H1 (cell line): ENCODE measurements at regions not wholly inside any gene's neighbourhood (a gene's known extent, or its start where the extent isn't known, plus 50 kb on each side); places are given as distances from the start of the nearest gene placed in this dataset.

Experiments used
- CTCF ChIA-PET: fragments of 300-600 bp; sonication (Branson Sonifier 250); formaldehyde crosslinking; loops from one replicate; lab custom pipeline; 2021; ENCODE audit not compliant: partially characterized antibody; lab: Charles Lee
- POLR2A ChIA-PET: fragments of 300-600 bp; sonication (Branson Sonifier 250); formaldehyde crosslinking; loops from one replicate; lab custom pipeline; 2021; ENCODE audit warnings: inconsistent platforms; ENCODE audit not compliant: partially characterized antibody; lab: Charles Lee
- DNase-seq, 2 experiments: peaks; one replicate each; pipeline versions ENCODE4 v3.0.0 to v3.0.0-alpha.2; 2010 to 2022; ENCODE audit warnings: low spot score in 2 of 2, low read depth in 1 of 2, mixed read lengths in 1 of 2
- FAIRE-seq: peaks from 2 replicates; lab custom pipeline; 2011; peaks lifted over from hg19 to GRCh38; lab: Jason Lieb, UNC
- H2AFZ ChIP-seq: 2 replicates; pipeline ENCODE4 v1.8.1; 2012; ENCODE audit warnings: low read length, inconsistent platforms
- H2AK5ac ChIP-seq: 2 replicates; pipeline ENCODE4 v1.6.1; 2013; ENCODE audit warnings: low read depth, low read length
- H2BK120ac ChIP-seq: replicated peaks from 2 replicates; pipeline ENCODE3; 2013; ENCODE audit warnings: low read depth, low read length, inconsistent platforms
- H2BK12ac ChIP-seq: 2 replicates; pipeline ENCODE4 v1.6.1; 2013; ENCODE audit warnings: low read depth, low read length
- H2BK15ac ChIP-seq: 2 replicates; pipeline ENCODE4 v1.6.1; 2013; ENCODE audit warnings: low read length
- H2BK20ac ChIP-seq: 2 replicates; pipeline ENCODE4 v1.6.1; 2013; ENCODE audit warnings: low read length
- H2BK5ac ChIP-seq: 2 replicates; pipeline ENCODE4 v1.6.1; 2013; ENCODE audit warnings: low read depth, low read length
- H3K14ac ChIP-seq: 2 replicates; pipeline ENCODE4 v1.6.1; 2013; ENCODE audit warnings: inconsistent platforms; ENCODE audit not compliant: insufficient read length
- H3K18ac ChIP-seq: 2 replicates; pipeline ENCODE4 v1.6.1; 2013; ENCODE audit warnings: low read length; ENCODE audit errors: extremely low read depth
- H3K23ac ChIP-seq: 2 replicates; pipeline ENCODE4 v1.6.1; 2013; ENCODE audit warnings: inconsistent platforms; ENCODE audit not compliant: insufficient read length
- H3K23me2 ChIP-seq: 2 replicates; pipeline ENCODE4 v1.6.1; 2013; ENCODE audit warnings: low read depth, low read length
- H3K27ac ChIP-seq: 2 replicates; pipeline ENCODE4 v1.6.1; 2011; ENCODE audit warnings: low read depth, low read length, inconsistent platforms
- H3K27me3 ChIP-seq, 4 experiments: replicated peaks in 1 of 4; 1 replicate in 1 of 4; 2 replicates in 3 of 4; pipeline versions ENCODE4 v1.6.1 to v1.8.1; 2011 to 2013; ENCODE audit warnings: low read length in 3 of 4, mild to moderate bottlenecking in 3 of 4, inconsistent platforms in 2 of 4, mixed read lengths in 2 of 4, moderate library complexity in 1 of 4; ENCODE audit not compliant: control insufficient read depth in 3 of 4, insufficient read depth in 3 of 4; ENCODE audit errors: extremely low read depth in 1 of 4
- H3K36me3 ChIP-seq, 4 experiments: 2 replicates each; pipeline versions ENCODE4 v1.6.1 to v1.8.1; 2011 to 2013; ENCODE audit warnings: mild to moderate bottlenecking in 4 of 4, low read length in 3 of 4, moderate library complexity in 2 of 4, control low read depth in 1 of 4, inconsistent platforms in 1 of 4; ENCODE audit not compliant: insufficient read depth in 4 of 4, control insufficient read depth in 2 of 4
- H3K4ac ChIP-seq: replicated peaks from 2 replicates; pipeline ENCODE3; 2013; ENCODE audit warnings: low read length, low read depth, mixed read lengths, inconsistent platforms; ENCODE audit not compliant: insufficient read length
- H3K4me1 ChIP-seq, 4 experiments: replicated peaks in 1 of 4; 1 replicate in 1 of 4; 2 replicates in 3 of 4; pipeline versions ENCODE4 v1.6.1 to v1.8.1; 2011 to 2013; ENCODE audit warnings: low read length in 3 of 4, inconsistent platforms in 2 of 4, mixed read lengths in 1 of 4; ENCODE audit not compliant: insufficient read depth in 4 of 4, control insufficient read depth in 3 of 4
- H3K4me2 ChIP-seq, 2 experiments: 2 replicates each; pipeline versions ENCODE4 v1.6.1 to v1.8.1; 2011 to 2013; ENCODE audit warnings: low read depth in 2 of 2, low read length in 2 of 2, control low read depth in 1 of 2, inconsistent platforms in 1 of 2, mild to moderate bottlenecking in 1 of 2; ENCODE audit not compliant: insufficient read depth in 1 of 2
- H3K4me3 ChIP-seq, 4 experiments: fragments of 200-600, 300-600 bp in 1 of 4; sonication (generic), shearing (Covaris generic), sonication (Bioruptor Twin) in 1 of 4; 2 replicates each; pipeline versions ENCODE4 v1.5.1 to v1.8.1; 2011 to 2016; ENCODE audit warnings: low read length in 4 of 4, low read depth in 3 of 4, control low read depth in 2 of 4, inconsistent platforms in 2 of 4, mild to moderate bottlenecking in 2 of 4, mixed read lengths in 1 of 4, moderate library complexity in 1 of 4; ENCODE audit not compliant: insufficient read depth in 2 of 4; ENCODE audit errors: extremely low read depth in 1 of 4
- H3K56ac ChIP-seq: replicated peaks from 2 replicates; pipeline ENCODE3; 2013; ENCODE audit warnings: low read depth, mild to moderate bottlenecking, mixed read lengths, low read length, inconsistent platforms; ENCODE audit not compliant: insufficient read length
- H3K79me1 ChIP-seq: 2 replicates; pipeline ENCODE4 v1.6.1; 2013; ENCODE audit warnings: low read depth, low read length, control low read depth
- H3K79me2 ChIP-seq, 2 experiments: 2 replicates each; pipeline versions ENCODE4 v1.6.1 to v1.8.1; 2012 to 2013; ENCODE audit warnings: low read length in 2 of 2, mild to moderate bottlenecking in 2 of 2, inconsistent platforms in 1 of 2; ENCODE audit not compliant: insufficient read depth in 2 of 2, control insufficient read depth in 1 of 2
- H3K9ac ChIP-seq, 4 experiments: replicated peaks in 1 of 4; 1 replicate in 1 of 4; 2 replicates in 3 of 4; pipeline versions ENCODE4 v1.6.1 to v1.8.1; 2011 to 2013; ENCODE audit warnings: low read depth in 3 of 4, low read length in 3 of 4, control low read depth in 2 of 4, mild to moderate bottlenecking in 2 of 4, moderate library complexity in 2 of 4, inconsistent platforms in 1 of 4; ENCODE audit errors: extremely low read depth in 1 of 4
- H3K9me3 ChIP-seq, 2 experiments: 2 replicates each; pipeline versions ENCODE4 v1.6.1 to v1.8.1; 2012 to 2013; ENCODE audit warnings: mild to moderate bottlenecking in 2 of 2, moderate library complexity in 2 of 2, control low read depth in 1 of 2, inconsistent platforms in 1 of 2, low read depth in 1 of 2, low read length in 1 of 2, mixed read lengths in 1 of 2; ENCODE audit not compliant: insufficient read depth in 2 of 2
- H4K20me1 ChIP-seq, 2 experiments: replicated peaks in 1 of 2; 2 replicates each; pipeline versions ENCODE3 to v1.8.1; 2011 to 2013; ENCODE audit warnings: inconsistent platforms in 2 of 2, low read length in 2 of 2, mild to moderate bottlenecking in 1 of 2; ENCODE audit not compliant: insufficient read depth in 2 of 2, control insufficient read depth in 1 of 2
- H4K5ac ChIP-seq: 2 replicates; pipeline ENCODE4 v1.6.1; 2013; ENCODE audit warnings: low read length, low read depth, mixed read lengths, inconsistent platforms; ENCODE audit not compliant: insufficient read length
- H4K8ac ChIP-seq: 2 replicates; pipeline ENCODE4 v1.8.0; 2013; ENCODE audit warnings: mild to moderate bottlenecking, moderate library complexity, low read length, inconsistent platforms; ENCODE audit not compliant: insufficient read depth; ENCODE audit errors: extremely low read depth
- H4K91ac ChIP-seq: replicated peaks from 2 replicates; pipeline ENCODE3; 2013; ENCODE audit warnings: low read length, mixed read lengths, inconsistent platforms; ENCODE audit not compliant: insufficient read length
- BACH1 ChIP-seq: IDR thresholded peaks from 2 replicates; pipeline ENCODE4 v1.6.1; 2012; ENCODE audit warnings: low read length, improper control_type of control experiment
- BRCA1 ChIP-seq: IDR thresholded peaks from 2 replicates; pipeline ENCODE4 v1.6.1; 2012; ENCODE audit warnings: low read depth, low read length, improper control_type of control experiment
- CBX5 ChIP-seq: fragments of 300-800, 300-1000 bp; sonication (generic); IDR thresholded peaks from 2 replicates; pipeline ENCODE4 v1.7.1; 2016; ENCODE audit warnings: antibody characterized with exemption, low read length, low read depth
- CHD1 ChIP-seq: IDR thresholded peaks from 2 replicates; pipeline ENCODE4 v1.6.1; 2012; ENCODE audit warnings: low read depth, low read length, improper control_type of control experiment
- KDM4A ChIP-seq: IDR thresholded peaks from one replicate; pipeline ENCODE4 v1.7.1; 2012; ENCODE audit warnings: low read depth, mild to moderate bottlenecking, moderate library complexity, low read length, inconsistent platforms; ENCODE audit not compliant: severe bottlenecking
- MAFK ChIP-seq: IDR thresholded peaks from 2 replicates; pipeline ENCODE4 v1.6.1; 2012; ENCODE audit warnings: low read depth, mild to moderate bottlenecking, improper control_type of control experiment, low read length
- POLR2A ChIP-seq, 2 experiments: IDR thresholded peaks; 1 replicate in 1 of 2; 2 replicates in 1 of 2; pipeline ENCODE4 v1.6.1; 2011; ENCODE audit warnings: low read depth in 2 of 2, low read length in 2 of 2, mild to moderate bottlenecking in 2 of 2; ENCODE audit errors: control extremely low read depth in 1 of 2
- RFX5 ChIP-seq: IDR thresholded peaks from 2 replicates; pipeline ENCODE4 v1.6.1; 2011; ENCODE audit warnings: low read depth, low read length, improper control_type of control experiment, borderline replicate concordance
- SIRT6 ChIP-seq: IDR thresholded peaks from one replicate; pipeline ENCODE4 v1.7.1; 2012; ENCODE audit warnings: low read length, inconsistent platforms
- ZNF274 ChIP-seq: IDR thresholded peaks from 2 replicates; pipeline ENCODE4 v1.7.0; 2012; ENCODE audit warnings: low read length, borderline replicate concordance; ENCODE audit errors: extremely low read depth
- WGBS, 2 experiments: shearing (Covaris generic) in 1 of 2; methylation state at CpG; one replicate each; pipeline versions ENCODE4 v1.1.6 to v1.1.7; 2013 to 2015; ENCODE audit warnings: low lambda C conversion rate in 2 of 2, mixed read lengths in 2 of 2, inconsistent platforms in 1 of 2, low coverage in 1 of 2, missing lambda C conversion rate in 1 of 2; ENCODE audit not compliant: insufficient replicate concordance in 2 of 2, insufficient coverage in 1 of 2, insufficient read length in 1 of 2; ENCODE audit errors: extremely low coverage in 1 of 2, missing lambda C conversion rate in 1 of 2; 5-methylcytosine and 5-hydroxymethylcytosine counted together

DNA sequence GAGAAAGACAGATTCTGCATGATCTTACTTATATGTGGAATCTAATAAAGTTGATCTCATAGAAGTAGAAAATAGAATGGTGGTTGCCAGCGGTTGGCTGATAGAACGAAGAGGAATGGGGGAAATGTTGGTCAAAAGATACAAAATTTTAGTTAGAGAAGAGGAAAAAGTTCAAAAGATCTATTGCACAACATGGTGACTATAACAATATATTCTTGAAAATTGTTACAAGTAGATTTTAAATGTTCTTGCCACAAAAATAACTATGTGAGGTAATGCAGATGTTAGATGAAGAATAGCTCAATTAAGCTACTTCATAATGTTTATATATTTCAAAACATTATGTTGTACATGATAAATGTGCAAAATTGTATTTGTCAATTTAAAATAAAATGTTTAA is 112.3 kb upstream of the SMIM30 start:
- Histone ChIP-seq H3K4me2 (no peak overlapping the region), H3K27ac (no peak overlapping the region), H4K20me1 (no peaks in the 10 kb centered on the region), H3K79me2 (no peaks in the 10 kb centered on the region), H3K14ac (no peak overlapping the region), H4K8ac (no peak overlapping the region), H3K27me3 (no peaks in the 10 kb centered on the region), H2BK20ac (no peak overlapping the region), H3K4me3 (no peak overlapping the region), H3K23ac (no peak overlapping the region), H3K9ac (no peak overlapping the region), H3K9me3 (no peaks in the 10 kb centered on the region; a peak in 1 of 4 replicates), H3K23me2 (no peaks in the 10 kb centered on the region), H2AFZ (no peak overlapping the region), H2BK15ac (no peak overlapping the region), H4K5ac (no peak overlapping the region), H3K79me1 (no peaks in the 10 kb centered on the region), H3K56ac (no peak overlapping the region), H3K18ac (no peak overlapping the region), H3K4ac (no peak overlapping the region), H2AK5ac (no peak overlapping the region), H3K4me1 (no peaks in the 10 kb centered on the region), H2BK5ac (no peak overlapping the region), H2BK12ac (no peak overlapping the region), H4K91ac (no peak overlapping the region), H2BK120ac (no peak overlapping the region), H3K36me3 (no peaks in the 10 kb centered on the region)
- 88% methylated on average over 2 of the region's 2 CpGs; no CpG with 5 or more reads in 1 of the 2 experiments for WGBS, 2 experiments
- no peak for FAIRE-seq
- TF ChIP-seq KDM4A (no peak), RFX5 (no peak), CBX5 (no peak), CHD1 (no peak), SIRT6 (no peak), POLR2A (IDR thresholded peaks at IDR 0.05; ENCODE audit: control extremely low read depth in 1 of 2, low read depth in 2 of 2, low read length in 2 of 2) (no peak), MAFK (no peak), BACH1 (no peak), ZNF274 (no peak), BRCA1 (no peak)
- ChIA-PET CTCF (no interaction called here), POLR2A (no interaction called here)
- DNase-seq, result no peak
